B cell (primary cell): ENCODE measurements at regions not wholly inside any gene's neighbourhood (a gene's known extent, or its start where the extent isn't known, plus 50 kb on each side); places are given as distances from the start of the nearest gene placed in this dataset.

ENCODE experiments used
- ATAC-seq: fragments of 200-7000 bp; cut with Tn5 transposase; one replicate; pipeline ENCODE4 v1.10.0; 2021; ENCODE audit warnings: low read depth, mild to moderate bottlenecking, moderate number of reproducible peaks, moderate library complexity
- CTCF ChIA-PET: fragments of 350-600 bp; sonication (Branson Sonifier 250); formaldehyde crosslinking; loops from one replicate; lab custom pipeline; 2021; ENCODE audit warnings: antibody characterized with exemption, inconsistent platforms; lab: Charles Lee
- POLR2A ChIA-PET: fragments of 350-600 bp; sonication (Branson Sonifier 250); formaldehyde crosslinking; loops from one replicate; lab custom pipeline; 2021; ENCODE audit warnings: antibody characterized with exemption; lab: Charles Lee
- DNase-seq: peaks from one replicate; pipeline ENCODE4 v3.0.0; 2013
- H2AFZ ChIP-seq: 2 replicates; pipeline ENCODE4 v1.6.1; 2012; ENCODE audit warnings: mild to moderate bottlenecking, low read depth, low read length; ENCODE audit not compliant: insufficient read depth, poor library complexity, severe bottlenecking
- H3K27ac ChIP-seq, 2 donors: 1 replicate in 1 of 2; 2 replicates in 1 of 2; pipeline ENCODE4 v1.5.1; 2012 to 2013; ENCODE audit warnings: low read length in 2 of 2, mild to moderate bottlenecking in 2 of 2, moderate library complexity in 1 of 2
- H3K27me3 ChIP-seq, 4 experiments: fragments of 200-600 bp in 1 of 4; sonication (generic) in 1 of 4; replicated peaks in 1 of 4; 1 replicate in 2 of 4; 2 replicates in 2 of 4; pipeline versions ENCODE4 v1.6.1 to v1.7.0; 2013 to 2016; ENCODE audit warnings: low read length in 3 of 4, mild to moderate bottlenecking in 2 of 4, mixed read lengths in 1 of 4, moderate library complexity in 1 of 4; ENCODE audit not compliant: insufficient read depth in 4 of 4, control insufficient read depth in 3 of 4; ENCODE audit errors: control extremely low read depth in 1 of 4
- H3K36me3 ChIP-seq, 2 experiments: replicated peaks in 1 of 2; 1 replicate in 1 of 2; 2 replicates in 1 of 2; pipeline versions ENCODE4 v1.6.1 to v1.7.1; 2013; ENCODE audit warnings: low read length in 1 of 2; ENCODE audit not compliant: insufficient read depth in 2 of 2, control insufficient read depth in 1 of 2; ENCODE audit errors: control extremely low read depth in 1 of 2, extremely low read depth in 1 of 2
- H3K4me1 ChIP-seq, 2 donors: fragments of 200-600 bp in 1 of 2; sonication (generic) in 1 of 2; 1 replicate in 1 of 2; 2 replicates in 1 of 2; pipeline versions ENCODE4 v1.5.1 to v1.6.1; 2013 to 2017; ENCODE audit warnings: low read length in 2 of 2; ENCODE audit not compliant: control insufficient read depth in 2 of 2, insufficient read depth in 2 of 2
- H3K4me2 ChIP-seq: replicated peaks from 2 replicates; pipeline ENCODE3; 2012; ENCODE audit warnings: mild to moderate bottlenecking, low read depth, low read length; ENCODE audit not compliant: poor library complexity, severe bottlenecking
- H3K4me3 ChIP-seq, 5 experiments: fragments of 200-600 bp in 1 of 5; sonication (generic) in 1 of 5; 1 replicate in 3 of 5; 2 replicates in 2 of 5; pipeline versions ENCODE4 v1.5.1 to v1.7.0; 2011 to 2016; ENCODE audit warnings: low read length in 4 of 5, mild to moderate bottlenecking in 4 of 5, low read depth in 2 of 5, control low read depth in 1 of 5, moderate library complexity in 1 of 5; ENCODE audit not compliant: insufficient read depth in 1 of 5; ENCODE audit errors: control extremely low read depth in 1 of 5, extremely low read depth in 1 of 5
- H3K79me2 ChIP-seq: fragments of 200-600 bp; sonication (generic); one replicate; pipeline ENCODE4 v1.6.0; 2016; ENCODE audit warnings: low read length; ENCODE audit not compliant: control insufficient read depth, insufficient read depth
- H3K9ac ChIP-seq: fragments of 200-600 bp; sonication (generic); 2 replicates; pipeline ENCODE4 v1.6.1; 2017; ENCODE audit warnings: mild to moderate bottlenecking, low read length, moderate library complexity
- H3K9me3 ChIP-seq, 3 donors: one replicate each; pipeline versions ENCODE4 v1.6.1 to v1.7.1; 2013; ENCODE audit warnings: low read length in 2 of 3; ENCODE audit not compliant: control insufficient read depth in 2 of 3, insufficient read depth in 1 of 3; ENCODE audit errors: control extremely low read depth in 1 of 3
- H4K20me1 ChIP-seq: 2 replicates; pipeline ENCODE4 v1.6.0; 2012; ENCODE audit warnings: mild to moderate bottlenecking, low read length; ENCODE audit not compliant: insufficient read depth, control insufficient read depth, poor library complexity, severe bottlenecking
- H3K27ac Mint-ChIP-seq: one replicate; pipeline ENCODE4 v1.8.0; 2021; ENCODE audit warnings: mixed read lengths
- H3K27me3 Mint-ChIP-seq: one replicate; pipeline ENCODE4 v1.8.0; 2021; ENCODE audit warnings: mixed read lengths
- H3K4me1 Mint-ChIP-seq: one replicate; pipeline ENCODE4 v1.8.0; 2021; ENCODE audit warnings: mixed read lengths
- H3K4me3 Mint-ChIP-seq: one replicate; pipeline ENCODE4 v1.8.0; 2021; ENCODE audit warnings: mixed read lengths
- H3K9me3 Mint-ChIP-seq: one replicate; pipeline ENCODE4 v1.8.0; 2022; ENCODE audit warnings: mixed read lengths; ENCODE audit not compliant: insufficient read depth
- CTCF ChIP-seq: fragments of 200-600 bp; IDR thresholded peaks from one replicate; pipeline ENCODE4 v1.8.0; 2022; ENCODE audit warnings: antibody characterized with exemption, mild to moderate bottlenecking
- EZH2 ChIP-seq: IDR thresholded peaks from 2 replicates; pipeline ENCODE4 v1.6.1; 2012; ENCODE audit warnings: borderline replicate concordance, low read depth, mild to moderate bottlenecking, moderate library complexity, low read length; ENCODE audit not compliant: insufficient read depth, poor library complexity, severe bottlenecking
- WGBS: methylation state at CpG from one replicate; pipeline ENCODE4 v1.1.5; 2013; ENCODE audit warnings: missing lambda C conversion rate; ENCODE audit not compliant: insufficient coverage; 5-methylcytosine and 5-hydroxymethylcytosine counted together
- intact Hi-C: fragments of 100-400 bp; cut with micrococcal nuclease; formaldehyde crosslinking; loops from one replicate; pipeline ENCODE4 v1.10.0; 2022

- WGBS = 81% methylated on average over 31 of the region's 35 CpGs
- no peak overlapping the region for H3K4me2 ChIP-seq
- H3K4me3 Mint-ChIP-seq = no peak overlapping the region
- H3K9me3 ChIP-seq = no peaks in the 10 kb centered on the region
- ATAC-seq = no peak
- ChIA-PET POLR2A (no interaction called here), CTCF (no interaction called here)
- H3K79me2 ChIP-seq = no peaks in the 10 kb centered on the region
- TF ChIP-seq CTCF (no peak), EZH2 (no peak)
- H4K20me1 ChIP-seq = no peaks in the 10 kb centered on the region
- H3K4me3 ChIP-seq = no peak overlapping the region
- peaks cover 5% of the 10 kb centered on the region for H3K27me3 Mint-ChIP-seq
- no peaks in the 10 kb centered on the region for H3K36me3 ChIP-seq
- no peaks in the 10 kb centered on the region for H3K27me3 ChIP-seq
- no peaks in the 10 kb centered on the region for H3K4me1 ChIP-seq
- no peak overlapping the region for H2AFZ ChIP-seq
- H3K9me3 Mint-ChIP-seq = no peaks in the 10 kb centered on the region
- no peak overlapping the region for H3K27ac Mint-ChIP-seq
- H3K27ac ChIP-seq = no peak overlapping the region
- no peaks in the 10 kb centered on the region for H3K4me1 Mint-ChIP-seq
- no peak for DNase-seq
- intact Hi-C loops = no loop called here
- H3K9ac ChIP-seq = no peak overlapping the region
Measured at GRCh38 chr11:70608568-70609470, 210.5 kb downstream of the CTTN start.
